HL-60 (cell line): ENCODE measurements at regions not wholly inside any gene's neighbourhood (a gene's known extent, or its start where the extent isn't known, plus 50 kb on each side); places are given as distances from the start of the nearest gene placed in this dataset.

Experiments
- GABPA ChIP-seq: IDR thresholded peaks from 2 replicates; pipeline ENCODE4 v1.6.1; 2012; ENCODE audit warnings: low read depth
- POLR2AphosphoS5 ChIP-seq: IDR thresholded peaks from 2 replicates; pipeline ENCODE4 v1.6.1; 2012; ENCODE audit warnings: low read depth
- TF ChIP-seq, protein P1 (sequence below): IDR thresholded peaks from one replicate; pipeline ENCODE4 v1.5.1; 2011; ENCODE audit warnings: low read length, control low read depth, inconsistent platforms; ENCODE audit not compliant: insufficient read depth

DNA sequence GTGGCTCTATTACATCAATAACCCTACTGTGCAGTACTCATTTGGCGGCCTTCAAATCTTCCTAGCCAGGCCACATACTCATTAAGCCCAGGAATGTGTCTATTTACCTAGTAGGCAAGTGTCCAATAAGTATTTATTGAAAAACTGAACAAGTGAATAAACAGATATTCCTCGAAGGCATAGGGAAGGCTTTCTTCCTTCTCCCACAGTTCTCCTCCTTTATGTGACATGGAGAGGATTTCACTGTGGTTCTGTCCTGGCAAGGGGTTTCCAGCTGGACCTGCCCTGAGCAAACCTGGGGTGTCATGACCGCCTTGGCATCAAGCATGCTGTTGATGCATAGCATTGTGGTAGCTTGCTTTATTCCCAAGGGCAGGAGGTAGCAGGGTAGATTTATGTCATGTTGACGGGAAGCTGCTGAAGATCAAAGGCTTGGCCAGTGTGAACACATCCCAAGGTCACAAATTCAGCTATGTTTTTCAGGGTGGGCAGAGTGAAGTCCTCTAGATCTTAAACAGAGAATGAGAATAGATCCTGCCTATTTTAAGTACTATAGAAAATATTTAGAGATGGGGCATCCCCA is 195.1 kb downstream of the INHBA start:
- TF ChIP-seq POLR2AphosphoS5 (no peak), GABPA (no peak)
- TF ChIP-seq, protein P1, sequence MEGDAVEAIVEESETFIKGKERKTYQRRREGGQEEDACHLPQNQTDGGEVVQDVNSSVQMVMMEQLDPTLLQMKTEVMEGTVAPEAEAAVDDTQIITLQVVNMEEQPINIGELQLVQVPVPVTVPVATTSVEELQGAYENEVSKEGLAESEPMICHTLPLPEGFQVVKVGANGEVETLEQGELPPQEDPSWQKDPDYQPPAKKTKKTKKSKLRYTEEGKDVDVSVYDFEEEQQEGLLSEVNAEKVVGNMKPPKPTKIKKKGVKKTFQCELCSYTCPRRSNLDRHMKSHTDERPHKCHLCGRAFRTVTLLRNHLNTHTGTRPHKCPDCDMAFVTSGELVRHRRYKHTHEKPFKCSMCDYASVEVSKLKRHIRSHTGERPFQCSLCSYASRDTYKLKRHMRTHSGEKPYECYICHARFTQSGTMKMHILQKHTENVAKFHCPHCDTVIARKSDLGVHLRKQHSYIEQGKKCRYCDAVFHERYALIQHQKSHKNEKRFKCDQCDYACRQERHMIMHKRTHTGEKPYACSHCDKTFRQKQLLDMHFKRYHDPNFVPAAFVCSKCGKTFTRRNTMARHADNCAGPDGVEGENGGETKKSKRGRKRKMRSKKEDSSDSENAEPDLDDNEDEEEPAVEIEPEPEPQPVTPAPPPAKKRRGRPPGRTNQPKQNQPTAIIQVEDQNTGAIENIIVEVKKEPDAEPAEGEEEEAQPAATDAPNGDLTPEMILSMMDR = no peak
